Esophagus muscularis mucosa (tissue), 4 donors: ENCODE measurements at regions not wholly inside any gene's neighbourhood (a gene's known extent, or its start where the extent isn't known, plus 50 kb on each side); places are given as distances from the start of the nearest gene placed in this dataset.

Experiments
- DNase-seq: peaks from one replicate; pipeline ENCODE4 v3.0.0-alpha.2; 2017; ENCODE audit errors: extremely low spot score
- H3K27ac ChIP-seq, 4 donors: fragments of 200-600 bp; sonication (generic); replicated peaks in 1 of 4; 1 replicate in 3 of 4; 2 replicates in 1 of 4; pipeline ENCODE4 v1.5.1; 2016 to 2019; ENCODE audit warnings: mild to moderate bottlenecking in 1 of 4
- H3K27me3 ChIP-seq, 4 donors: fragments of 200-600 bp; sonication (generic); one replicate each; pipeline versions ENCODE4 v1.5.1 to v1.6.0; 2016 to 2019
- H3K36me3 ChIP-seq, 4 donors: fragments of 200-600 bp; sonication (generic); one replicate each; pipeline ENCODE4 v1.5.1; 2016 to 2019
- H3K4me1 ChIP-seq, 4 donors: fragments of 200-600 bp; sonication (generic); one replicate each; pipeline ENCODE4 v1.5.1; 2016 to 2019
- H3K4me3 ChIP-seq, 4 donors: fragments of 200-600 bp; sonication (generic); 1 replicate in 2 of 4; 2 replicates in 2 of 4; pipeline ENCODE4 v1.5.1; 2016 to 2019; ENCODE audit warnings: mild to moderate bottlenecking in 4 of 4, moderate library complexity in 1 of 4
- H3K9me3 ChIP-seq, 4 donors: fragments of 200-600 bp; sonication (generic); 1 replicate in 3 of 4; 2 replicates in 1 of 4; pipeline ENCODE4 v1.5.1; 2016 to 2019
- CTCF ChIP-seq, 3 experiments: fragments of 200-600 bp in 2 of 3; fragments of 450-650 bp in 1 of 3; sonication (generic) in 2 of 3; IDR thresholded peaks; one replicate each; pipeline ENCODE4 v1.5.1; 2017 to 2019; ENCODE audit warnings: antibody characterized with exemption in 3 of 3, mild to moderate bottlenecking in 2 of 3, moderate library complexity in 1 of 3
- EP300 ChIP-seq: sonication (generic); formaldehyde crosslinking; IDR thresholded peaks from one replicate; pipeline ENCODE4 v1.6.1; 2017; ENCODE audit warnings: antibody characterized with exemption
- POLR2A ChIP-seq: fragments of 450-650 bp; IDR thresholded peaks from one replicate; pipeline ENCODE4 v1.6.1; 2017; ENCODE audit warnings: antibody characterized with exemption, moderate library complexity, mild to moderate bottlenecking, low read depth
- POLR2AphosphoS5 ChIP-seq, 2 donors: sonication (generic); formaldehyde crosslinking; IDR thresholded peaks; one replicate each; pipeline ENCODE4 v1.6.1; 2017; ENCODE audit warnings: antibody characterized with exemption in 2 of 2
- WGBS: methylation state at CpG from one replicate; pipeline ENCODE4 v1.1.5; 2018; 5-methylcytosine and 5-hydroxymethylcytosine counted together
- intact Hi-C: fragments of 100-400 bp; cut with DNase I; formaldehyde crosslinking; loops from one replicate; pipeline ENCODE4 v1.15.1; 2023

DNA sequence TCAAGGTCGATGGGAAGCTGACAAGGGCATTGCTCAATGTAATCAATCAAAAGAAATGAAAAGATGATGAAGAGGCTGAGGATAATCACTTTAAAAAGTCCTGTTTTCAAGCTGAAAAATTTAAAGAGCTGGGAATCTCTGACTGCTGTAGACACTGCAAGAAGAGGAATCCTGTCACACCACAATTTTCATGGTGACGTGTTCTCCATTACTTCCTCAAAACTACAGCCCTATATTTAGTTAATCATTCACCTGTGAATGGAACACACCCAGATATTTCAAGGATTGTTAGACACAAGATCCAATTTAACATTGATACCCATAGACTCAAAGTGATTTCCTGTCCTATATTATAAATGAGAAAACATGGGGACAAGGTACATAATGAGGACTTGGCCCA is 1048.3 kb downstream of the AMY1C start:
- no peaks in the 10 kb centered on the region for H3K9me3 ChIP-seq
- 82% methylated on average over 2 of the region's 2 CpGs for WGBS
- intact Hi-C loops = no loop called here

GRCh38 chr1:104801344-104801743 is 1051.6 kb downstream of the AMY1C start:
- no peaks in the 10 kb centered on the region for H3K27me3 ChIP-seq
- no peak overlapping the region for H3K4me3 ChIP-seq
- H3K27ac ChIP-seq = no peak overlapping the region
- DNase-seq = no peak
- no peaks in the 10 kb centered on the region for H3K9me3 ChIP-seq
- WGBS = 70% methylated on average over 3 of the region's 3 CpGs
- no peak for TF ChIP-seq POLR2AphosphoS5 (IDR thresholded peaks at IDR 0.05)
- no peak for TF ChIP-seq POLR2A
- no peak for TF ChIP-seq CTCF (IDR thresholded peaks at IDR 0.05)
- no peak for TF ChIP-seq EP300
- intact Hi-C loops = no loop called here
- H3K4me1 ChIP-seq = no peaks in the 10 kb centered on the region
- no peaks in the 10 kb centered on the region for H3K36me3 ChIP-seq

More for the DNA sequence above, 1048.3 kb downstream of the AMY1C start:
- Histone ChIP-seq H3K36me3 (no peaks in the 10 kb centered on the region), H3K4me3 (no peak overlapping the region), H3K27ac (no peak overlapping the region), H3K4me1 (no peaks in the 10 kb centered on the region), H3K27me3 (no peaks in the 10 kb centered on the region)
- TF ChIP-seq EP300 (no peak), POLR2AphosphoS5 (IDR thresholded peaks at IDR 0.05) (no peak), CTCF (IDR thresholded peaks at IDR 0.05) (no peak), POLR2A (no peak)
- DNase-seq = no peak

GRCh38 chr1:104804147-104804546 is 1054.4 kb downstream of the AMY1C start:
- H3K9me3 ChIP-seq = no peaks in the 10 kb centered on the region
- TF ChIP-seq EP300 (no peak), POLR2A (no peak), CTCF (IDR thresholded peaks at IDR 0.05) (no peak)
- 88% methylated on average over 2 of the region's 2 CpGs for WGBS
- no peak for DNase-seq
- no peaks in the 10 kb centered on the region for H3K4me1 ChIP-seq
- no peaks in the 10 kb centered on the region for H3K27me3 ChIP-seq
- no peaks in the 10 kb centered on the region for H3K36me3 ChIP-seq
- no peak overlapping the region for H3K4me3 ChIP-seq
- intact Hi-C loops = no loop called here
- H3K27ac ChIP-seq = no peak overlapping the region

DNA sequence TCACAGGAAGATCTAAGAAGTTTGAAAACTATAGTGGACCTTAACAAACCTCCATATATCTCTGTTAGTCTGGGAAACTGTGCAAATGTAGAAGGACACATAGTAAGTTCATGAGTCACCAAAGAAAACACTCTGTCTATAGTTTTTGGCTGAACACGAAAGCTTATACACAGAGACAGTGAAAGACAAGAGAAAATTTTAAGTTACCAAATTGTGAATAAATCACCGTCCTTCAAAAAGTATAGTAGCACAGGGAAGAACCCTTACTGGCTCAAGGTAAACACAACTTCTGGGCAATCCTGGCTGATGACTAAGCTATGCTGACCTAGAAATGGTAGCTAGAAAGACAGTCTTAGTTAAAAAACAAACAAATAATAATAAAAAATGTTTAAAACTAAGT is 1057.9 kb downstream of the AMY1C start:
- H3K36me3 ChIP-seq = no peaks in the 10 kb centered on the region
- DNase-seq = no peak
- no peak overlapping the region for H3K4me3 ChIP-seq
- H3K9me3 ChIP-seq = no peaks in the 10 kb centered on the region
- 73% methylated on average over 2 of the region's 2 CpGs for WGBS
- no peak overlapping the region for H3K27ac ChIP-seq
- intact Hi-C loops = no loop called here
- TF ChIP-seq POLR2A = no peak
- TF ChIP-seq EP300 = no peak
- TF ChIP-seq POLR2AphosphoS5 (IDR thresholded peaks at IDR 0.05) = no peak
- TF ChIP-seq CTCF (IDR thresholded peaks at IDR 0.05) = no peak
- no peaks in the 10 kb centered on the region for H3K4me1 ChIP-seq
- no peaks in the 10 kb centered on the region for H3K27me3 ChIP-seq

- H3K4me3 ChIP-seq = no peak overlapping the region
- intact Hi-C loops = no loop called here
- no peaks in the 10 kb centered on the region for H3K36me3 ChIP-seq
- no peaks in the 10 kb centered on the region for H3K9me3 ChIP-seq
- 43% methylated on average over 1 of the region's 1 CpG for WGBS
- TF ChIP-seq POLR2AphosphoS5 (IDR thresholded peaks at IDR 0.05) (no peak), CTCF (IDR thresholded peaks at IDR 0.05) (no peak), POLR2A (no peak), EP300 (no peak)
- no peaks in the 10 kb centered on the region for H3K4me1 ChIP-seq
- H3K27ac ChIP-seq = no peak overlapping the region
- no peaks in the 10 kb centered on the region for H3K27me3 ChIP-seq
- no peak for DNase-seq
These were observed 1075.7 kb downstream of the AMY1C start for GRCh38 chr1:104825401-104825800.
